GM19455 (cell line): ENCODE measurements at regions not wholly inside any gene's neighbourhood (a gene's known extent, or its start where the extent isn't known, plus 50 kb on each side); places are given as distances from the start of the nearest gene placed in this dataset.

ENCODE experiments used
- ATAC-seq: cut with Tn5 transposase; IDR thresholded peaks from one replicate; pipeline ENCODE4 v1.9.1; 2021; ENCODE audit not compliant: unreplicated experiment

- no peak for ATAC-seq
Measured at GRCh38 chr2:64848945-64849344, 140.3 kb upstream of the SLC1A4 start.

GRCh38 chr2:64850642-64851041 is 138.6 kb upstream of the SLC1A4 start:
- ATAC-seq = no peak

- ATAC-seq = no peak
Measured at GRCh38 chr2:64852771-64853241, 136.4 kb upstream of the SLC1A4 start.

GRCh38 chr2:64853306-64853705 is 135.9 kb upstream of the SLC1A4 start:
- ATAC-seq = no peak

- ATAC-seq = no peak
Measured at GRCh38 chr2:64853894-64854293, 135.3 kb upstream of the SLC1A4 start.

- no peak for ATAC-seq
Measured at GRCh38 chr2:64854773-64855237, 134.4 kb upstream of the SLC1A4 start.

- no peak for ATAC-seq
Measured at GRCh38 chr2:64857581-64858471, 131.4 kb upstream of the SLC1A4 start.

GRCh38 chr2:64858541-64859311 is 130.5 kb upstream of the SLC1A4 start:
- ATAC-seq = peak; percentile 6

- peak; percentile 47 for ATAC-seq
Measured at GRCh38 chr2:64859312-64860212, 129.6 kb upstream of the SLC1A4 start.

GRCh38 chr2:64860276-64860885 is 128.8 kb upstream of the SLC1A4 start:
- ATAC-seq = no peak

- no peak for ATAC-seq
Measured at GRCh38 chr2:64860936-64861335, 128.3 kb upstream of the SLC1A4 start.

- no peak for ATAC-seq
Measured at GRCh38 chr2:64861452-64862397, 127.5 kb upstream of the SLC1A4 start.

GRCh38 chr2:64862623-64863022 is 126.6 kb upstream of the SLC1A4 start:
- ATAC-seq = no peak

- no peak for ATAC-seq
Measured at GRCh38 chr2:64863097-64863820, 125.9 kb upstream of the SLC1A4 start.

- peak; percentile 66 for ATAC-seq
Measured at GRCh38 chr2:64865073-64865830, 123.9 kb upstream of the SLC1A4 start.

GRCh38 chr2:64865831-64866345 is 123.3 kb upstream of the SLC1A4 start:
- no peak for ATAC-seq

- no peak for ATAC-seq
Measured at GRCh38 chr2:64866797-64867196, 122.4 kb upstream of the SLC1A4 start.
